ENCODE measurements at regions not wholly inside any gene's neighbourhood (a gene's known extent, or its start where the extent isn't known, plus 50 kb on each side); places are given as distances from the start of the nearest gene placed in this dataset.
A peak's percentile ranks its signal among the peaks of the same experiment; 100 is the strongest.

DNA sequence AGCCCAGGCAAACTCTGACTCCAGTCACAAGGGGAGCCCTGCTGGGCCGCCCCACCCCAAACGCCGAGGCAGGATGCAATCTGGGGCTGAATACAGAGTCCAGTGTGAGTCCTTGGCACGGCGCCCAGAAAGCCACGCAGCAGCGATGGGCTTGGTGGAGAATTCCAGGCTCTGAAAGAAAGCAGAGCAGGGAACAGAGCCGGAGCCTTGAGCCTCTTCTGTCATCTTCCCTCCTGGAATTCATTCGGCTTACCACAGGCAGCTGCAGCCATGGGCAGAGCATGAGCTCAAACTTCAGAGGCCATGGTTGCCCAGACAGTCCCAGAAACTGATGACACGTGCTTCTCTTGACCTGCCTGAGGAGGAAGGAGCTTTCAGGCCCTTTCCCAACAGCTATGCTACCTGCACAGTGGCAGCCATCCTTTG is 441.1 kb upstream of the JARID2 start:
- H3K9ac ChIP-seq (ENCODE audit: insufficient read depth in 1 of 2, low read length in 2 of 2): no peak overlapping the region
- no peak for ATAC-seq (ENCODE audit: insufficient read depth, low FRiP score)

DNA sequence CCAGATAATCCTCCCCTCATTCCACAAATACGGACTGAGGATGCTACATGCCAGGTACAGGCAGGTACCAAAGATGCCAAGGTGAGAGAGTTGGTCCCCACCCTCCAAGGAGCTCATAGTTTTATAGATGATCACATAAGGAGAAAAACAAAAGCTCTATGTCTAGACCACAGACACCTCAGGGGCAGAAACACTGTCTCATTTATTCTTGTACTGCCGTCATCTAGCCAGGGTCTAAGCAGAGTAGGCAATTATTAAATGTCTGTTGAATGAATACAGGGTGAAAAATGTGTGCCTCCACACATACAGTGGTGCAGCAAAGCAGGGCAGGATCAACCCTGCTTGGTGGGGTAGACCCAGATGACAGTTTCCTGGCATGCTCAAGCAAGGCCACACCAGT is 439.8 kb upstream of the JARID2 start:
- no peak for DNase-seq
- Histone ChIP-seq H3K27ac (ENCODE audit: low read depth in 1 of 2, low read length in 1 of 2) (no peak overlapping the region), H3K36me3 (ENCODE audit: control insufficient read depth in 4 of 4, insufficient read depth in 4 of 4, low read length in 4 of 4) (no peaks in the 10 kb centered on the region), H3K9ac (ENCODE audit: insufficient read depth in 1 of 2, low read length in 2 of 2) (no peak overlapping the region), H3K27me3 (ENCODE audit: control insufficient read depth in 3 of 3, insufficient read depth in 3 of 3, low read length in 2 of 3) (no peaks in the 10 kb centered on the region), H3K4me1 (ENCODE audit: control insufficient read depth in 5 of 5, insufficient read depth in 5 of 5, low read length in 5 of 5) (peaks cover 0 to 9% (median 5%) of the 10 kb centered on the region in 5 donors), H3K4me3 (no peak overlapping the region), H3K9me3 (ENCODE audit: control insufficient read depth in 4 of 4, insufficient read depth in 3 of 4, low read length in 3 of 4) (no peaks in the 10 kb centered on the region)
- no peak for ATAC-seq (ENCODE audit: insufficient read depth, low FRiP score)
- WGBS, 2 donors: 92 to 98% methylated on average over 2 of the region's 2 CpGs
- TF ChIP-seq, protein P1, sequence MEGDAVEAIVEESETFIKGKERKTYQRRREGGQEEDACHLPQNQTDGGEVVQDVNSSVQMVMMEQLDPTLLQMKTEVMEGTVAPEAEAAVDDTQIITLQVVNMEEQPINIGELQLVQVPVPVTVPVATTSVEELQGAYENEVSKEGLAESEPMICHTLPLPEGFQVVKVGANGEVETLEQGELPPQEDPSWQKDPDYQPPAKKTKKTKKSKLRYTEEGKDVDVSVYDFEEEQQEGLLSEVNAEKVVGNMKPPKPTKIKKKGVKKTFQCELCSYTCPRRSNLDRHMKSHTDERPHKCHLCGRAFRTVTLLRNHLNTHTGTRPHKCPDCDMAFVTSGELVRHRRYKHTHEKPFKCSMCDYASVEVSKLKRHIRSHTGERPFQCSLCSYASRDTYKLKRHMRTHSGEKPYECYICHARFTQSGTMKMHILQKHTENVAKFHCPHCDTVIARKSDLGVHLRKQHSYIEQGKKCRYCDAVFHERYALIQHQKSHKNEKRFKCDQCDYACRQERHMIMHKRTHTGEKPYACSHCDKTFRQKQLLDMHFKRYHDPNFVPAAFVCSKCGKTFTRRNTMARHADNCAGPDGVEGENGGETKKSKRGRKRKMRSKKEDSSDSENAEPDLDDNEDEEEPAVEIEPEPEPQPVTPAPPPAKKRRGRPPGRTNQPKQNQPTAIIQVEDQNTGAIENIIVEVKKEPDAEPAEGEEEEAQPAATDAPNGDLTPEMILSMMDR (IDR thresholded peaks at IDR 0.05; ENCODE audit: control extremely low read depth, extremely low read depth): no peak

More for the DNA sequence above, 441.1 kb upstream of the JARID2 start:
- peak; percentile 89 to 93 (median 91) for DNase-seq
- peaks cover 0 to 13% (median 5%) of the 10 kb centered on the region in 5 donors for H3K4me1 ChIP-seq (ENCODE audit: control insufficient read depth in 5 of 5, insufficient read depth in 5 of 5, low read length in 5 of 5)
- no peaks in the 10 kb centered on the region for H3K36me3 ChIP-seq (ENCODE audit: control insufficient read depth in 4 of 4, insufficient read depth in 4 of 4, low read length in 4 of 4)
- no peaks in the 10 kb centered on the region for H3K27me3 ChIP-seq (ENCODE audit: control insufficient read depth in 3 of 3, insufficient read depth in 3 of 3, low read length in 2 of 3)
- peaks cover 0 to under 1% (median 0%) of the 10 kb centered on the region in 4 donors for H3K9me3 ChIP-seq (ENCODE audit: control insufficient read depth in 4 of 4, insufficient read depth in 3 of 4, low read length in 3 of 4)
- 41 to 60% methylated on average over 10 of the region's 10 CpGs for WGBS, 2 donors
- H3K4me3 ChIP-seq: no peak overlapping the region
- H3K27ac ChIP-seq (ENCODE audit: low read depth in 1 of 2, low read length in 1 of 2): no peak overlapping the region
- TF ChIP-seq, protein P1 (IDR thresholded peaks at IDR 0.05; ENCODE audit: control extremely low read depth, extremely low read depth): no peak

DNA sequence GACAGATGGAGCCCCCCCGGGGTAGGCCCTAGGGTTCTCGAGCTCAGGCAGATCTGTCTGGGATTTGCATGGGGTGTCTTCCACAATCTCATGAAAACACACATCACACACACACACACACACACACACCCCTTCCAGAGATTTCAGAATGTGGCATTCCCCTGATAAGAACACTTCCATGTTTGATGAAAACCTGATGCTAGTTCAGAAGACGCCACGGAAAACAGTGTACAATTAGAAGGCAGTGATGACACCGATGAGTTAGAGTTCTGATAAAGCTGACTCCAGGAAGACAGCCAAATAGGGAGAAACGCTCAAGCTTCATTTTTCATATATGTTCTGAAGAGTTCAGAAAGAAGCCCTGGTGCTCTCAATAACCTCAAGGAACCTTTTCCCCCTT is 438.7 kb upstream of the JARID2 start:
- Histone ChIP-seq H3K9me3 (ENCODE audit: control insufficient read depth in 4 of 4, insufficient read depth in 3 of 4, low read length in 3 of 4) (no peaks in the 10 kb centered on the region), H3K4me3 (no peak overlapping the region), H3K9ac (ENCODE audit: insufficient read depth in 1 of 2, low read length in 2 of 2) (no peak overlapping the region), H3K27ac (ENCODE audit: low read depth in 1 of 2, low read length in 1 of 2) (no peak overlapping the region), H3K4me1 (ENCODE audit: control insufficient read depth in 5 of 5, insufficient read depth in 5 of 5, low read length in 5 of 5) (peaks cover 0 to 9% (median 5%) of the 10 kb centered on the region in 5 donors), H3K27me3 (ENCODE audit: control insufficient read depth in 3 of 3, insufficient read depth in 3 of 3, low read length in 2 of 3) (no peaks in the 10 kb centered on the region), H3K36me3 (ENCODE audit: control insufficient read depth in 4 of 4, insufficient read depth in 4 of 4, low read length in 4 of 4) (no peaks in the 10 kb centered on the region)
- TF ChIP-seq, protein P1 (IDR thresholded peaks at IDR 0.05; ENCODE audit: control extremely low read depth, extremely low read depth): no peak
- DNase-seq (peak in 1 of 3 donors; percentile 32), ATAC-seq (ENCODE audit: insufficient read depth, low FRiP score) (no peak)
- 89 to 92% methylated on average over 6 of the region's 6 CpGs for WGBS, 2 donors

DNA sequence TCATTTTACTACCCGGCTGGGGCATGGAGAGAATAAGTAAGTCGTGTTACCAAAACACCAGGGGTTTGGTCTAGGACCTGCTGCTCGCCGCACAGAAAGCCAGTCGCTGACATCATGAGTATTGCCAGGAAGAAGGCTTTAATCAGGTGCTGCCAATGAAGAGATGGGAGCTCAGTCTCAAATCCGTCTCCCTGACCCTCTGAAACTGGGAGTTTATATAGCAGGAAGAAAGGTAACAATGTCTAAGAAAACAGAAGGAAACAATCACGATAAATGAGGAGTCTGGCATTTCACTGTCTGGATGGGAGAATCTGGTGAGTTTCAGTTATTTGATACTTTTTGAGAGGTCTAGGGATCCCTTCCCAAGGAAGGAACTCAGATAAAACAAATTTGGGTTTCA is 437.9 kb upstream of the JARID2 start:
- Histone ChIP-seq H3K36me3 (ENCODE audit: control insufficient read depth in 4 of 4, insufficient read depth in 4 of 4, low read length in 4 of 4) (no peaks in the 10 kb centered on the region), H3K27me3 (ENCODE audit: control insufficient read depth in 3 of 3, insufficient read depth in 3 of 3, low read length in 2 of 3) (no peaks in the 10 kb centered on the region), H3K4me3 (no peak overlapping the region), H3K4me1 (ENCODE audit: control insufficient read depth in 5 of 5, insufficient read depth in 5 of 5, low read length in 5 of 5) (peaks cover 0 to 9% (median 3%) of the 10 kb centered on the region in 5 donors), H3K9me3 (ENCODE audit: control insufficient read depth in 4 of 4, insufficient read depth in 3 of 4, low read length in 3 of 4) (no peaks in the 10 kb centered on the region), H3K9ac (ENCODE audit: insufficient read depth in 1 of 2, low read length in 2 of 2) (no peak overlapping the region), H3K27ac (ENCODE audit: low read depth in 1 of 2, low read length in 1 of 2) (no peak overlapping the region)
- WGBS, 2 donors: 96% methylated on average over 7 of the region's 7 CpGs
- ATAC-seq (ENCODE audit: insufficient read depth, low FRiP score) (no peak), DNase-seq (no peak)
- TF ChIP-seq, protein P1 (IDR thresholded peaks at IDR 0.05; ENCODE audit: control extremely low read depth, extremely low read depth): no peak
